Activated CD4-positive, alpha-beta T cell treated with anti-CD3 and anti-CD28 coated beads, Interleukin-2, Interleukin-6, amounts not matched to agents 100 ng/mL and 50 ng/mL, durations not matched to agents 16 hours and 8 hours (primary cell): ENCODE measurements at regions not wholly inside any gene's neighbourhood (a gene's known extent, or its start where the extent isn't known, plus 50 kb on each side); places are given as distances from the start of the nearest gene placed in this dataset.

Source experiments
- DNase-seq: peaks from one replicate; pipeline ENCODE4 v3.0.0-alpha.2; 2020

DNA sequence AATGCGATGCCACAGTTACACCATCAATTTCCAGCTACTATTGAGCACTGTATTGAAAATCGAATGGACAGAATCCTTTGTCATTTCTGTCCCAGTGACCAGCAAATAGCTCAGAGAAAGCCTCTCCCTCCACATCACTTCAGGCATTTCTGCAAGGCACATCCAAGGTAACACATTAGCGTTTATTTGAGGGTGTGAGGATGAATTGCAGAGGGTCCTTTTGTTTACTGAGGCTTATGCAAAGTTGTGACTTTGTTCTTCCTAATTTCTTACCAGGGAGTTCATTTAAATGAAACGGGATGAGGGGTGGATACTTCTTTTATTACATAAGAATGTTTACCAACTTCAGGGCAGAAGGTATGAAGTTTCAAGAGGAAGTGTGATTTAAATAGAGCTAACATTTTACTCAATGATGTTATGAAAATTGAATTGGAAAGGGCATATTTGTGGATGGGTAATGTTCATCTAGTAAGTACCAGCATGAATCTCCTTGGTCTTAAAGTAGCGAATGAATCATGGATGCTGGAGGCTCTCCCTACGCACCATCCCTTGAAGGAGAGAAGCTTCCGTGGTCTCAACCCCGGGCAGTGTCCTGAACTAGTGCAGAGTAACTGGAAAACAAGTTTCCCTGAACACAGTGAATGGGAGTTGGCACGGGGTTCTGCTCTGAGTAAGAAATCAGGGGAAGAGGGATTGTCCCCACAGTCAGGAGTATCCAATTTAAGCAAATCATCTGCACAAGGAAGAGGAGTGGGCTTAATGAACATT lies 756.5 kb downstream of the GALR1 start:
- DNase-seq: no peak

DNA sequence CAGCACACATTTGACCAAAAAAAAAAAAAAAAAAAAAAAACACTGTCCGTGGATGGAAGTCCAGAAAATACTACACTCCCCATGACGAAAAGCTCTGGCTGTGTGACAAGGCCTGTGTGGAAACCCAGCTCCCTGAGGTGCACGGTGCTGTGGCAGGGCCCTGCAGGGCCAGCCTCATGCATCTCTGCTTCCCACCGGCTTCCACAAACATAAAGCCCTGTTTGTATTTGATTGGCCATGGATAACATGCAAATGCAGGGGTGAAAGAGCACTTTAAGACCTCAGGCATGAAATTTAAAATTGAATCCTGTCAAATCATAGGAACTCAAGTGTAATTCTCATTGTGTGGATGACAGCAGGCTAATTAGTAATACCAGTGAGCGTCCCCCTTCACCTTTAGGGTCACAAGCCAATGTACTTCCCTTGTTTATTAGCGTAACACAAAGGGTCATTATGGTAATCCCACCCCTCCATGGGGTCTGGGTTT lies 757.2 kb downstream of the GALR1 start:
- DNase-seq: no peak

DNA sequence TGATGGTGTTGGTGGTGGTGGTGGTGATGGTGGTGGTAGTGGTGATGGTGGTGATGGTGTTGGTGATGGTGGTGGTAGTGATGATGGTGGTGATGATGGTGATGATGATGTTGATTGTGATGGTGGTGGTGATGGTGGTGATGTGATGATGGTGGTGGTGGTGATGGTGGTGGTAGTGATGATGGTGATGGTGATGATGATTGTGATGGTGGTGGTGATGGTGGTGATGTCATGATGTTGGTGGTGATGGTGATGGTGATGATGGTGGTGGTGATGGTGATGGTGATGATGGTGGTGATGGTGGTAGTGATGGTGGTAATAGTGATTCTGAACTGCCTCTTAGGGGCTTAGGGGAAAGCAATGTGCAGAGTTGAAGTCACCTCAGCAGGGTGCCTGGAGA lies 760.7 kb downstream of the GALR1 start:
- DNase-seq: no peak

DNA sequence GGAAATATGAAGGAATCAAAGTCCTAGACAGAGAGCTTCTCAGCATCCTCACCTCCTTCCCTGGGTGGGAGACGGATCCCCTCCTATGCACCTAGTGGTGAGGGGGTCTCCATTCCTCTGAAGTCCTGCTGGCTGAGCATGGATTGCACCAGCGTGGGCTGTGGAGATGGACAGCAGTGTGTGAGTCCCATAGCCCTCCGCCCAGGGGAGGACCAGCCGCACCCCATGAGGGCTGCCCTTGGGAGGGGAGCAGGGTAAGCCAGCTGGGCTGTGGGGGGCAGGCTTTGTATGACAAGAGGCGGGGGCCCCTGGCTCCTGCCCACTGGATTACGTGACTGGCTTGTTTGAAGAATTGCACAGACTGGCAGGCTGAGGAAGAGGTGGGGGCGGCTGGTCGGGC lies 768.2 kb downstream of the GALR1 start:
- no peak for DNase-seq

DNA sequence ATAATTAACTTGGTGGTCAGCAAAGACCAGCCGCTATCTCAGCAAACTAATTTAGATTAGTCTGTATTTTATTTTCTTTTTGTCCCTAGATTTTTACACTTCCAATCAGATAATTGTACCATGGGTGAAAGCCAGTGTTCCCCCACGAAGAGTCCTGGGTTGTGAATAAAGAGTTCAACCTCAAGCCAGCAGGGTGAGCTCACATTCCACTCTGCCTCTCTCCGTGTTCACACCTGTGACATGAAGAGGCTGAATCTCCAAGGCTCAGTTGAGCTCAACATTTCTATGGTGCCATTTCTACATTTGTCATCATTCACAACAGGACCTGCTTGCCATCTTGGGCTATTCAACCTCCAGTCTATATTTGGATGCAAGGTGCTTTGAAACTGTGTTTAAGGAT lies 771.5 kb downstream of the GALR1 start:
- no peak for DNase-seq

DNA sequence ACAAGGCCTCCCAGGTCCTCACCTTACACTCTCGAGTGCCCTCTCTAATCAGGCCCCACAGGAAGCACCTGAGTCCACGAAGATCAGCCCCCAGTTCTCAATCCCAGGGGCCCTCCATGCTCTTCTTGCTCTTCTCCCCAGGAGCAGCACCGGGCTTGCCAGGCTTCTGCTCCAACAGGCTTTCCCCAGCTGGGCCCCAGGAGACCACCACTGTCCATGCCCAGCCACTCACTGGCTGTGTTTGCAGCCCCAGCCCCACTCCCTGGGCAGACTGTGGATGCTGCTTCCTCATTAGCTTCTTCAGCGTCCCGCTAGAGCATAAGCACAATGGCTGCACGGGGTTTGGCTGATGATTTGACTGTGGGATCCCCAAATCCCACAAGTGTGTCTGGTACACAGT lies 781.9 kb downstream of the GALR1 start:
- no peak for DNase-seq

DNA sequence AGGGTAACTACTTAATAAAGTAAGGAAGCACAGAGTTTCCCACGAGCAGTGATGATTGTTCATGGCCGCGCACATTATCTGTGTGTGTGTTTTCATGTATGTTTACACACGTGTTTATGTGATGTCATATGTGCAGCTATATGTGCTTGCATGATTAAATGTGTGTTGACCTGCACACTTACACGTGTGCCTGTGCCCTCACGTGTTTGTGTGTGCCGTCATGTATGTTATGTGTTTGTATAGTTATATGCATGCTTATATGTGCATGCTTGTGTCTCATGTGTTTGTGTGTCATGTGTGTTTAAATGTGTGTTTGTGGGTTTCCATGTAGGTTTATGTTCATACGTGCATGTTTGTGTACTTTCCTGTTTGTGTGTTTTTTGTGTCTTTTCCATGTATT lies 782.3 kb downstream of the GALR1 start:
- no peak for DNase-seq

DNA sequence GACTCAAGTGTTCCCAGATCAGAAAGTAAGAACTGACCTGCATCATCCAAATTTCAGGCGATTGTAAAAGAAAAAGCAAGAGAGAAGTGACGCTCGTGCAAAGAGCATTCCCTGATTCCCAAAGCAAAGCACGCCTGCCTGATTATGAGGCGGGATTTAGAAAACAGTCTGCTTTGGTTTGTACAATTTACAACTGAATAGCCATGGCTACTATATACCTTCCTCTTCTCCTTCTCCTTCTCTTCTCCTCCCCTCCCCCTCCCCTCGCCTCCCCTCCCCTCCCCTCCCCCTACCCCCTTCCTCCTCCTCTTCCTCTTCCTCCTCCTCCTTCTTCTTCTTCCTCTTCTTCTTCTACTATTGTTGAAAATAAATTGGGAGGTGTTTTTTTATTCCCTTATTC lies 782.9 kb downstream of the GALR1 start:
- no peak for DNase-seq

DNA sequence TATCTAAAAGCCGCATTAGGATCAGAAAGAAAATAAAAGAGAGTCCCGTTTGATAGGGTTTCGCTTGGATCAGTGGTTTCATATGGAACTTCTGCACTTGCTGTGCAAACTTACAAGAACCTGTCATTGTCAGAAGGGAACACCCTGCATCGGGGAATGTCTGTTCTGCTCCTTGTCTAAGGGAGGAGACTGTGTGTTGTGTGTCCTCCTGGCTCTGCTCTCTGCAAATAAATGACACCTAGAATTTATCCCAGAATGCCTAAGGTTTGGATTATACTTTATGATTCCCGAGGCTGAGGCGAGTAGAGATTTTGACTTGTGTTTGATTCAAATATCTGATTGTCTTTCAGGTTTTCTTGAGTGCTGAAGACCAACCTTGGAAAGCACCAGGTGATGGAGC lies 785.1 kb downstream of the GALR1 start:
- DNase-seq: no peak

DNA sequence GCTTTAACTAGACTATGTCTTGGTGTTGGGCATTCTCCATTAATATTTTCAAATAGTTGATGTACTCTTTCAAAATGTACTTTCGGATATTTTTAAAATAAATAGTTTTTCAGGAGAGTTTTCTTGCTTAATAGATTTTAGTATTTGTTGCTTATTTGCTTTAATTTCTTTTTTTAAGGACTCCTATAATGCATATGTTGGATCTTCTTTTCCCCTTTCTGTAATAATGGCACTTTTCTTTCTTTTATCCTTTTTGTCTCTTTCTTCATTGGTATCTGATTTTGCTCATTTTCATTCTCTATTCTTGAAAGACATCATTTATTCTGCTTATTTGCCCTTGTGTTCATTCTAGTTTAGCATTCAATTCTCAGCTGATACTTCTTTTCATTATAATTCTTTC lies 791.6 kb downstream of the GALR1 start:
- no peak for DNase-seq

DNA sequence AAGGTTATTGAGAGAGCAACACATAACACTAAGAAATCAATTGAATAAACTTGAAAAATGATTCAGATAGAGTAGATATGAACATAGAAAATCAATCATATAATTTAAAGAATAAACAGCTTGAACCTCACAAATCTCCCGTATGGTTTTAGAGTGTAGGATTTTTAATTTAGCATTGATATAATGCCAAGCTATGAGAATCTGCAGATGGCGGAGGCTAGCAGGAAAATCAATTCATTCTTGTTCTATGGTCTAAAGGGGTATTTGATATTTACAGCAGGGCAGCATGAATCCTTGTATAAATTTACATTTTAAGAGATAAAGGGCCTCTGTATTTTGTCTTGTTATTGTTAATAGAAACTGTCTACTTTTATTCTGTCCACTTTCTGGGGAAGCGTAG lies 797.0 kb downstream of the GALR1 start:
- no peak for DNase-seq

DNA sequence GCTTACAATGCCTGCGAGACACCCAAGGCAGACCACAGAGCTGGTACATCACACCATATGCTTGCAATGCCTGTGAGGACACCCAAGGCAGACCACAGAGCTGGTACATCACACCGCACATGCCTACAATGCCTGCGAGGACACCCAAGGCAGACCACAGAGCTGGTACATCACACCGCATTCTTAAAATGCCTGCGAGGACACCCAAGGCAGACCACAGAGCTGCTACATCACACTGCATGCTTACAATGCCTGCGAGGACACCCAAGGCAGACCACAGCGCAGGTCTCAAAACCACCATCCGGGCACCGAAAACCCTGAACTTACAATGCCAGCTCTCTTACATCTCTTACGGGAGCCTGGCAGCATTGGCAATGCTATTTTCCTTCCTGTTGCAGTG lies 799.6 kb downstream of the GALR1 start:
- no peak for DNase-seq

DNA sequence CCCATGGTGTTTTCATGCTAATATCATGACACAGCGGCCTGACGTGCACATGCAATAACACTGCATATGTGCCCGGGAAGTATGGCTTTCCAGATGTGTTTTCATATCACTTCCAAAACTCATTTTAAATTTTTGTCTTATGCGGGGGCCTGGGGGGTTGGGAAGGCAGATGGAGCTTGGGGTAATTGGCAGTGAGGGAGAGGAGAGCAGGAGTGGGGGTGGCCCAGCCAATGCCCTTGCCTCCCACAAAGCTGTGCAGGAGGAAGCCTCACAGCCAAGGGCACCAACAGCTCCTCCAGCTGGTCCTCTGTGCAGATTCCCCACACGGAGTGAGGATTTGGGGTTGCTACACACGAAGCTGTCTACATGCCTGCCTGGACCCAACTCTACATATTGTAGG lies 805.2 kb downstream of the GALR1 start:
- DNase-seq: no peak

DNA sequence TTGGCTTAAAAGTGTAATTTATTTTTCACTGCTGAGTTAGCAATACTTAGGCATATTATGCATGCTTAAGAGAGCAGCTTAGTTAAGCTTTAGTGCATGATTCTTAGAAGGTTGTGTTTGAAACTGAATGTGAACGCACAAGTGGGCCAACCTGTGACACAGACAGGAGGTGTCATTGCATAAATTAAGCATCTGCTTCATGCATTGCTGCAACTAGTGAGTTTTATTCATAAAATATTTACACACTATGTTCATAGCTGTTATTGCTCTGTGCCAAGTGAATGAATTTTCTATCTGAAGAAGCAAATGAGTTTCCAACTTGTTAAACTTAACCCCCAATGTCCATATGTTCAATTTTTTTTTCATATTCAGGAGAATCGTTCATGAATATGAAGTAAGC lies 806.4 kb downstream of the GALR1 start:
- DNase-seq: no peak

DNA sequence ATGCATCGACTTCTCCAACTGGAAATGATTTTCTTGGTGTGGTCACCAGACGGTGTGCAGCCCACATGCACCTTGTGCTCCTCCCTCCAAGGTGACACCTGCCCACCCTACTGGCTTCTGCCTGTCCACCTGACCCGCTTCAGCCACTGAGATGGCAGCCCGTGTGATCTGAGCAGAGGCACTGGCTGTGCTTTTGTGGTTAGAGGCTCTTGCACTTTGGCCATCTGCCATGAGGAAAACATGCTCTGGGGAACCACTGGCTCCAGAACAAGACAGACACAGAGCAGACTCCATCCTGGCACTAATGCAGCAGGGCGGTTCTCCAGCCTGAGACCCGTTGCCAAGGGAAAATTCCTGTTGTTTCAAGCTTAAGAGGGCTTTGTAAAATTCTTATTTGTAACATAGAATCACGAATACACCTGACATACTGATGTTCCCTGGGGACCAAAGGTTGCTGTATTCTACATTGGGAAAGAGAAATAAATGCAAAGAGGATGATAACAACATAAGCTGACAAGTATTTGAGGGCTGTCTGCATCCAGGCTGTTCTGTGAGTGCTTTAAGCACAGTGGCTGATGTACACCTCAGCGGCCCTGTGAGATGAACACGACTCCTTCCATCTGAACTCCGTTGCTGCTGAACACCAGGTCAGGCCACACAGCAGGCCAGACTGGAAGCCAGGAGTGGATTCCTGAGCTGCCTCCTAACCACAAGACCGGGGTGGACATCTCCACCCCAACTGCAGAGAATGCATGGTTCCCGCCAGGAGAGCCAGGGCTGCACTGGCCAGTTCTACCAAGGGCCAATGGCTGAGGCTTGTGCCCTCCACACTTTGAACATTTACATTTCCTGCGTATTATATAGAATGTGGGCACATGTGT lies 820.4 kb downstream of the GALR1 start:
- DNase-seq: no peak

DNA sequence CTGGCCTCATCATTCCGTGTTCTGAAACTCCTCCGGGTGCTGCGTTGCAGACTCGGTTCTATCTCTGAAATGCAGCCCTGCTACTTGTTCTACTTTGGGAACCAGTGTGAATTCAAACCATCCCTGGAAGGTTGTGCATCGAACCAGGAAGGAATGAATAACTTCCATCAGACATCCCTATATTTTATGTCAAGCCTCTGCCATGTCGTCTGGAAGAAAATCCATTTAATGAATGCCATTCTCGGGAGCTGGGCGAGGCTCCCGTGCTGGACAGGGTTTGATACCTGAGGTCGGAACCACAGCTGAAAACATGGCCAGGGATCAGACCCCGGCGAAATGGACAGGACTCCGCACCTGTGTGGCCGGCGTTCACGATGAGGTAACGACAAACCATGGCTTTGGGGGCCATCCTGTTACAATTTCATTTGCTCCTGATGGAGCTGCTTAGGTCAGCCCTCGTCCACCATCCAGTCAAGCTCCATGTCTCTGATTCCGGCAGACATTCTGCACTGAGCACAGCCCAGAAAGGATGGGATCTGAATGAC lies 821.6 kb downstream of the GALR1 start:
- no peak for DNase-seq

DNA sequence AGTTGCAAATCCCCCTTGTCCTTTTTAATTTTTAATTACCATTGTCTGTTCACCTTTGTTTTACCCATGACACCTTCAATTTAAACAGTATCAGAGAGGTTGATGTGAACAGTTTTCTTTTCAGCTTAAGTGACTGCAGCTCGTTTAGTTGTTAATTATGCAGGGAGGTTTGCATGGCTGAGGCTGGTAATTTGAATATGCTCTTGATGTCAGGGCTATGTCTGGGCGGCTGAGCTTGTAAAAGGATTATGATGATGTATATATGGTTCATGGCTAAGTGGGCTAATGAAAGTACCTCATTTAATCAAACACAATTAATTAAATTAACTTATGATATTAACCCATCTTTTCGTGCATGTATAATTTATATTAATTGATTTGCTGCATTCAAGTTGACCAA lies 822.1 kb downstream of the GALR1 start:
- no peak for DNase-seq

DNA sequence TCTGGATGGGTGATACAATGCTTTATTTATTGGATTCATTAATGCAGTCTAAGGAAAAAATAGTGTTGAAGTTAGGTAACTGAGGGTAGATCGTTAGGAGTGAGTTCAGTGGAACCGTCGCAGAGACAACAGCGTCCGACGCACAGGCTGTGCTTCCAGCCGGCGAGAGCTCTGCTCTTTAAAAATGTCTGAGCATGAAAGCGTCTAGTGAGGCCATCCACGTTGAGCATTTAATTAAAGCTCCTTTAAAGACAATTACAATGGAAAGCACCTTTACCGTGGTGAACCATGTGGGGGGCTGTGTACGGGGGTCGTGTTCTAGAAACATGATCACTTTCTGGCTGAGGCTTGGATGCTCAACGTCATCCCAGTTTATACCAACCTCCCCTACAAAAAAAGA lies 822.7 kb downstream of the GALR1 start:
- no peak for DNase-seq

DNA sequence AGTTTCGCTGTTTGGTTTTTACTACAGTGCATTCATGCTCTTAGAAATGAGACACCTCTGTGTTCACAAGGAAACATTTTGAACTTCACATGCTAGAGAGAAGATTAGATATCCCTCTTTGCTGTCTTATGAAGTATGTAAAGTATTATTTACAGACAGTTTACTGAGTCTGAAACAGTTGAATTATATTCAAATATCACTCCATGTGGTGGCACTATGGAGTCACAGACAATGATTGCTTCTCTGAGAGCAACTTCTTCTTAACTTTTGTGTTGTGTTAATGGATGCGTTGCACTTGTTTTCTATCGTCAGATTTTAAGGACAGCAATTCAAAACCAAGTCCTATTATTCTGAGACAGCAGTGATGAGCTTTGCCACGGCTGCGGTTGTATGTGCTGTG lies 823.6 kb downstream of the GALR1 start:
- DNase-seq: no peak

DNA sequence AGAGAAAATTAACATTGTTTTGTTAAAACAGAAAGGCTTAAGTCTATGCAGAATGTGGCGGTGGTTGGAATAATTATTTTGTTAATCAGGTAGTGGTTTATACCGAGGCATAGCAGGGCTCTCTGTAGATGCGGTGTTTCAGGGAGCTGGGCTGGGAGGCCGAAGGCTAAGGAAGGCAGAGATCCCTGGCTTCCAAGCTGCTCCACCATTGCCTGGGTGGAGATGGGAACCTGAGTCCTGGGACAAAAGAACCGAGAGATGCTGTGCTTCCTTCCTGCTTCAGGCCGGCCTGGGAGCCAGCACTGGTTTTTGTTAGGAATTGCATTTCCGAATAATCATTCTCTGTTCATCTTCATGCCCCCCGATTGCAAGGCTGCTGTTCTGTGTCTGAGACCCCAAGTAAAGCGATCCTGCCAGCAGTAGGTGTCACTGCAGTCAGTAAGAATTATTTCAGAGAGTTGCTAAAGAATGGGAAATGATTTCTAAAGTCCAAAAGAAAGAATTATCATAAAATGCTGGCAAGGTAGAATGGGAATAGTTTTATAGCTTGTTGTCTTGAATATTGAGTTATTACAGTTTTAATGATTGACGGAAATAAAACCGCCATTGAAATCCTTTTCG lies 824.9 kb downstream of the GALR1 start:
- no peak for DNase-seq

DNA sequence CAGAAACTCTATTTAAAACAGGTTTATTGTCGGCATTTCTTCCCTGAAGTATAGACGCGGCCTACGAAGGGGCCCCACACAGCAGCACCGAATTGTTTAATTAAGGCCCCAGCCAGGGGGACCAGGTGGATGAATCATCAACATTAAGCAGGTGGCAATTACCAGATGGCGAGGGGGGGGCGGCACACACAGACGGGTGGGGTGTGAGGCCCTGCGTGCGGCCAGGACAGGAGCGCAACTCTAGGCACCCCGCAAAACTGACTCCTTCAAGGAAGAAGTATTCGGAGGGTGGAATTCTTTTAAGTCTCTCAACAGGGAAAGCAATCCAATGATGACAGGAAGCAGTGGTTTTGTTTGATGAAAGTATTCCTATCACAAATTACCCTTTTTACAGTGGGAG lies 830.4 kb downstream of the GALR1 start:
- DNase-seq: no peak

DNA sequence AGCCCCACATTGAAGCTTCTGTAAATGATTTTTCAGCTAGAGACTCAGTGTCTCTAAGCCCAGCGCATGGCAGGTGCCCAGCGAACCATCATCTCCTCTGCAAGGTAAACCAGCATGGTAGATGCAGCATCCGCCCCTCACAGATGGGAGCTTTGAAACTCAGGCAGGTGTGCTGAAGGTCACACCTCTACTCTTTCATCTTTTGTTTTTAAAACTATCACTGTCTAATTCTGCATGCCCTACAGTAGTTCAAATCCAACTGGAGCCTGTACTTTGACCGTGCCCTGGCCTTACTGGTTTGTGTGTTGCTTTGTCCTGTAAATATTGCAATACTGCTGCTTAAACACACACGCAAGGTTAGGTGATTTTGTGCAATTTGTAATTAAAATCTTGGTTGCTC lies 831.1 kb downstream of the GALR1 start:
- no peak for DNase-seq

DNA sequence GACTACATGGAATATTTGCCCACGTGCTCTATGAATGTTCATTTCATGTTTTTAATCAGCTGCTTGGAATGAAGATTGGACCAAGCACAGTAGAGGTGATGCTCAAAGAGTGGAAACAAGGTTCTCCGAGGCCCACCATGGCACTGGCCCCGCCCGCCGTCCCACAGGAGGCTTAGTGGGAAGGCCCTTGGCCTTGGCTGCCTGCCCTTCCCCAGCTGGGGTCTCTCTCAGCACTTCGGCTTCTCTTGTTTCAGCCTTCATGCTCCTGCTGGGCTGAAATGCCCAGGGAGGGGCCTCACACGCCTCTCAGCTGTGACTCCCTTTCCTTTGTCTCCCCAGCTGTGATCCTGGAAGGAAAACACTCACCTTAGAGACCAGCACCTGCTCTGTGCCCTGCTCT lies 833.2 kb downstream of the GALR1 start:
- no peak for DNase-seq
